NCI-H1417 (cell line): ENCODE measurements at regions not wholly inside any gene's neighbourhood (a gene's known extent, or its start where the extent isn't known, plus 50 kb on each side); places are given as distances from the start of the nearest gene placed in this dataset.

Experiments used
- DNase-seq, 3 experiments: peaks; one replicate each; lab custom pipeline; 2025; lab: John Stamatoyannopoulos, UW

- no peak for DNase-seq
Observed at GRCh38 chr12:93043192-93043876, 114.2 kb upstream of the EEA1 start.

GRCh38 chr12:93043877-93044209 lies 114.7 kb upstream of the EEA1 start:
- DNase-seq = no peak

- no peak for DNase-seq
Observed at GRCh38 chr12:93047118-93047517, 118.0 kb upstream of the EEA1 start.

GRCh38 chr12:93048656-93049055 lies 119.6 kb upstream of the EEA1 start:
- DNase-seq = no peak

- DNase-seq = no peak
Observed at GRCh38 chr12:93050026-93050747, 121.1 kb upstream of the EEA1 start.

GRCh38 chr12:93050748-93051081 lies 121.6 kb upstream of the EEA1 start:
- DNase-seq = no peak

- DNase-seq = no peak
Observed at GRCh38 chr12:93054021-93054420, 124.9 kb upstream of the EEA1 start.

- DNase-seq = no peak
Observed at GRCh38 chr12:93055221-93055620, 126.1 kb upstream of the EEA1 start.

- no peak for DNase-seq
Observed at GRCh38 chr12:93056971-93057535, 128.0 kb upstream of the EEA1 start.

GRCh38 chr12:93058280-93058679 lies 129.2 kb upstream of the EEA1 start:
- DNase-seq = no peak

- DNase-seq = no peak
Observed at GRCh38 chr12:93059288-93059687, 130.2 kb upstream of the EEA1 start.

GRCh38 chr12:93059925-93060665 lies 131.0 kb upstream of the EEA1 start:
- DNase-seq = no peak

- DNase-seq = no peak
Observed at GRCh38 chr12:93060666-93061472, 131.8 kb upstream of the EEA1 start.

- no peak for DNase-seq
Observed at GRCh38 chr12:93061473-93062419, 132.7 kb upstream of the EEA1 start.

- DNase-seq = no peak
Observed at GRCh38 chr12:93065896-93066295, 136.8 kb upstream of the EEA1 start.

- DNase-seq = no peak
Observed at GRCh38 chr12:93072340-93072739, 143.2 kb upstream of the EEA1 start.

- no peak for DNase-seq
Observed at GRCh38 chr12:93073324-93073723, 144.2 kb upstream of the EEA1 start.

GRCh38 chr12:93078059-93078458 lies 149.0 kb upstream of the EEA1 start:
- DNase-seq = no peak

- DNase-seq = no peak
Observed at GRCh38 chr12:93078577-93078976, 149.5 kb upstream of the EEA1 start.

GRCh38 chr12:93079271-93079670 lies 150.2 kb upstream of the EEA1 start:
- DNase-seq = no peak

GRCh38 chr12:93079976-93080375 lies 150.9 kb upstream of the EEA1 start:
- no peak for DNase-seq
